AML-193 (cell line): ENCODE measurements at regions not wholly inside any gene's neighbourhood (a gene's known extent, or its start where the extent isn't known, plus 50 kb on each side); places are given as distances from the start of the nearest gene placed in this dataset.
A peak's percentile ranks its signal among the peaks of the same experiment; 100 is the strongest.

Experiments
- DNase-seq, 2 experiments: peaks; one replicate each; lab custom pipeline; 2025; lab: John Stamatoyannopoulos, UW

DNA sequence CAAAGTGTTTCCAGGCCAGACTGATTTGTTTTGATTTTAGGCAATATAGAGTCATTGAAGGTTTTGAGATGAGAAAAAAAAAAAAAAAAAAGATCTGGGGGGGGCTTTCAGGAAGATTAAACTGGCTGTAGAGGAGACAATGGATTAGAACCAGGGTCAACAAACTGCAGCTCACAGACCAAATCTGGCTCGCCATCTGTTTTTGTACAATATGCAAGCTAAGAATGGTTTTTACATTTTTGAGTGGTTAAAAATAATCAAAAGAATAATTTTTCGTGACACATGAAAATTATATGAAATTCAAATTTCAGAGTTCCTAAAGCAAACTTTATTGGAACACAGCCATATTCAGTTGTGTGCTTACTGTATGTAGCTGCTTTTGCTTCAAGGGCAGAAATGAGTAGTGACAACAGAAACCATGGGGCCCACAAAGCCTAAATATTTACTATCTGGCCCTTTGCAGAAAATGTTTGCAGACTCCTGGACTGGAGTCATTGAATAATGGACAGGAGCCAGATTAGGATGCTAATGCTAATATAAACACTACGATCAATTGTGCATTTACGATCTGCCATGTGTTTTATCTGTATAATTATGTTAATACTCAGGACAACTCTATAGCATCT is 375.7 kb upstream of the DAB1 start:
- DNase-seq, result no peak

DNA sequence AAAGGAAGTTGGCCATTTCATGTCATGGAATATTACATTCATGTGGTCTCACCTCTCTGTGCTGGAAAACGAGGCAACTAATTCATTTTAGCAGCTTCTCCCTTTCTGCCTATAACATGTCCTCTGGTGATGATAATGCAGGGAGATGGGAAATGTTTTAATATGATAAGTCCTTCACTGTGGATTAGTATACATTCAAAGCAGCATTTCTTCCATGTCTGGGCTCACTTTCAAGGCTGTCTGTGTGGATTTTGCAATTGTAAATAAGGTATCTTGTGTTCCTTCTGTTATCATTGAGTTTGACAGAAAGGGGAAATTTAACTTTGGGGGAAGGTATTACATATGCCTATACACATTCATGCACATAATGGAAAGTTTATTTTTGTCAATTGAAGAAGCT is 374.7 kb upstream of the DAB1 start:
- no peak for DNase-seq

GRCh38 chr1:57797084-57797483 is 373.2 kb upstream of the DAB1 start:
- no peak for DNase-seq

DNA sequence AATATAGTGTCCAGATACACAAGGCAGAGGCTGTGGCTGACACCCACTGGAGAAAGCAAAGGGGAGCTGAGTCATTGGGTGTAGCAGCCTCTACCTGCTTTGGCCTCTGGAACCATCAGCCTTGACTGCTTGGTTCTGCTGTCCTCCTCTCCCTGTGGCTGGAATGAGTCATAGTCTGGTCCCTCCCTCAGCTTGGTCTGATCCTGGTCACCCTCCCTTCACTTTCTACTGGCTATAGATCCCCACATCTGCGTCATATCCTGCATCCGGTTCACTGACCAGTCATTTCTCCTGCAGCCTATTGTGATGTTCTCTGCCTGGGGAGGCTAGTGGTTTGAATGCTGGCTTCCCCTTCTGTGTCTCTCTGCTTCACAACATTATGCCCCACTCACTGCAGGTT is 372.8 kb upstream of the DAB1 start:
- DNase-seq, result no peak

- no peak for DNase-seq
These were observed 372.0 kb upstream of the DAB1 start for GRCh38 chr1:57795886-57796285.

DNA sequence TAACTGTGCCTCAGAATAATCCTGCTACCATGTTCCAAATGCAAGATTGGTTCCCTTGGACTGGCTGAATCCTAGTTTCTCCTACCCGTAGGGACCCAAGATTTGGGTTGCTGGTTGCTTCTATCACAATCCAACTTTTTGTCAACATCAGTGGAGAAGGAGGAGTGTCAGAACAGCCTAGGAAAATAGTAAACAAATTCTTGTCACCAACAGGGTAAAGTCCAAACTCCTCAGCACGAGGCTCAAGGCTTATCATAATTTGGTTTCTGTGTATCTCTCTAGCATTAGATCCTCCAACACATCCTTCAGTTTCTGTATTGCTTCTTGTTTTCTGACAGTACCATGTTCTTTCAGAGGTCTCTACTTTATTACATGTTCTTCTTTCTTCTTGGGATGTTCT is 370.2 kb upstream of the DAB1 start:
- DNase-seq, result no peak

- no peak for DNase-seq
These were observed 367.6 kb upstream of the DAB1 start for GRCh38 chr1:57791497-57791896.

DNA sequence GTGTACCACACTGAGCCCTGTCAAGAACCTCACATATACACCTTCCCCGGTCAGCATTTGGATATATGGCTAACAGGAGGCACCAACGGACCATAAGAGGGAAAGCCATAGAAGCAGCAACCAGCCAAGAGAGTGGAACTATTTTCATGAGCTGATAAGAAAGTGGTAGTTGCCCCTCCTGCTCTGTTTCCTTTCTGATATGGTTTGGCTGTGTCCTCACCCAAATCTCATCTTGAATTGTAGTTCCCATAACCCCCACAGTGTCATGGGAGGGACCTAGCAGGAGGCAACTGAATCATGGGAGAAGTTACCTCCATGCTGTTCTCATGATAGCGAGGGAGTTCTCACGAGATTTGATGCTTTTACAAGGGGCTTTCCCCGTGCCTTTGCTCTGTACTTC is 366.1 kb upstream of the DAB1 start:
- no peak for DNase-seq

DNA sequence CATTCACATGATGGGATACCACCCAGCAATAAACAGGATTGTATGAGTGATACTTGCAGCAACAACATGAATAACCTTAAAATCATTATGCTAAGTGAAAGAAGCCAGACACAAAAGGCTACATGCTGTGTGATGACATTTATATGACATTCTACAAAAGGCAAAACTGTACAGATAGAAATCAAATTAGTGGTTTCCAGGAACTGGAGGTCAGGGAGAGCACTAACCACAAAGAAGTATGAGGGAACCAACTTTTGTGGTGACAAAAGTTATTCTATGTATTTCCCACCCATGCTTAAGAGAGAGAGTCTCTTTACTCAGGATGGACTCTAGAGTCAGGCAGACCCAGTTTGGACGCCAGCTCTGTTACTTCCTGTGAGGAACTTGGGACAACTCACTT is 364.5 kb upstream of the DAB1 start:
- DNase-seq, result no peak

GRCh38 chr1:57784356-57784755 is 360.5 kb upstream of the DAB1 start:
- no peak for DNase-seq

- no peak for DNase-seq
These were observed 358.5 kb upstream of the DAB1 start for GRCh38 chr1:57782357-57782756.

- DNase-seq, result no peak
These were observed 348.8 kb upstream of the DAB1 start for GRCh38 chr1:57772580-57773195.

DNA sequence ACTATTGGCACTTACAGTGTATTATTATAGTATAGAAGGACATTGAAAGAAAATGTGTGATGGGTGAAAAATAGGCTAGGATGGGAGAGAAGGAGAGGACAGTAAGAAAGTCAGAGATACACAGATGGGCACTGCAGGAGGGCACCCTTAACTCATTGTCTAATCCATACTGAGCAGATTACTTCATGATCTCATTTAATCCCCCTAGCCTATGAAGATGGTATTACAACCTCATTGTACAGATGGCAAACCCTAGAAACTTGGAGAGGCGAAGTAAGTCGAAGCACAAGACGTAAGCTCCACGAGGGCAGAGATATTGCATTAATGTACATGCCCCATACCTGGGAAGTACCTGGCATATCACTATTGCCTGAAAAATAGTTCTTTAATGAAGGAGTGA is 346.9 kb upstream of the DAB1 start:
- DNase-seq, result peak in 1 of 2 experiments; percentile 10

DNA sequence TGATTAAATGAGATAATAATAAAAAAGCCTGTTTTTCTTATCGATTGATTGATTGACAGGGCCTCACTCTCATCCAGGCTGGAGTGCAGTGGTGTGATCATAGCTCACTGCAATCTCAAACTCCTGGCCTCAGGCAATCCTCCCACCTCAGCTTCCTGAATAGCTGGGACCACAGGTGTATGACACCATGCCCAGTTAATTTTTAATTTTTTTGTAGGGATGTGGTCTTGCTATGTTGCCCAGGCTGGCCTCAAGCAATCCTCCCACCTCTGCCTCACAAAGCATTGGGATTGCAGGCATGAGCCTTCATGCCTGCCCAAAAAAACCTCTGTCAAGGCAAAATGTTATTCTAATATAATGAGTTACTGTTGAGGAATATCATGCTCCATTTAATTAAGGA is 346.4 kb upstream of the DAB1 start:
- DNase-seq, result no peak

DNA sequence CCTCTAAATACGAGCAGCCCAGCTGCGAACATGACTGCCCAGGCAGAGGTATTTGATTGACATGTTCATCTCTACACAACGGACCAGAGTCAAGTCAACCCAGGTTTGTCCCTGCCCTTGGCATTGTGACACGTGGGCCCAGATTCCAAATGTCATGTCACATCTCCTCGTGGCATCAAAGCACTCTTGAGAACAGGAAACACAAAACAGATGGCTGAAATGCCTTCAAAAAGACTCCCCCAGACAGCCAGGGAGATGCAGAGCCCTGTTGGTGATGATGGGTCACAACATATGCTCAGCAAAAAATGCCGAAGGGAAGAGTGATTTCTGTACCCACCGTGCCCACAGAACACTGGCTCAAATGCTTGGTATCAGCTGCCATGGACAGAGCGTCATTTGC is 337.8 kb upstream of the DAB1 start:
- no peak for DNase-seq

- DNase-seq, result no peak
These were observed 329.0 kb upstream of the DAB1 start for GRCh38 chr1:57752843-57753242.

DNA sequence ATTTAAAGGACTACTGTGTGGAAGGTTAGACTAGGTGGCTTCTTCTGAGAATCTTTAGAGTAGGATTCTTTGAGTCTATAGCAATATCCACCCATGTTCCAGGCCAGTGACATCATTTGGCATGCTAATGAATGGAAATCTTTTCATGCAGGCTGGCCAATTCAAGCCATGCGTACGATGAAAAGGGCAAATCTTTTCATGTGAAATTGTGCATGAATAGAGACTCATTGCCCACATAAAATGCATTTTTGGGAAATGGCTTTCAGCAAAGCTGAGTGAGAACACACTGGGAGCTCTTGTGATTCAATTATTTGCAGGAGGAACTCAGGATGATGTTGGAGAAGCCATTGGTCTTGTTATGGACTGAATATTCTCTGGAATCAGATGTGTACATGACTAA is 324.9 kb upstream of the DAB1 start:
- DNase-seq, result no peak

DNA sequence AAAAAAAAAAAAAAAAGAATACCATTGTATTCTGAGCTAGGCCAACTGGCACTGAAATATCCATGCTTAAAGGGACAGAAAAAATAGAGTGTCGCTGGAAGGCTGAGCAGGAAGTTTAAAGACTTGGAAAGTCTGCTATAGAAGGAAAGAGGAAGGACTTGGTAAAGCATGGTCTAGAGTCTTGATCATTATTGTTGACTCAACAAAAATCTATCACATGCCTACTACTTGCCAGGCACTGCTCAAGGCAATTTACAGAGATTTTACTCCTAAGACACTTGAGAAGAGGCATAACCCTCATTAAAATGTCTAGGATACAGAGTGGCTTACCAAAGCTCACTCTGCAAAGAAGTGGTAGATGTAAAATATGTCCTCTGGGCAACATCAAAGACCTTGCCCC is 324.0 kb upstream of the DAB1 start:
- DNase-seq, result no peak

DNA sequence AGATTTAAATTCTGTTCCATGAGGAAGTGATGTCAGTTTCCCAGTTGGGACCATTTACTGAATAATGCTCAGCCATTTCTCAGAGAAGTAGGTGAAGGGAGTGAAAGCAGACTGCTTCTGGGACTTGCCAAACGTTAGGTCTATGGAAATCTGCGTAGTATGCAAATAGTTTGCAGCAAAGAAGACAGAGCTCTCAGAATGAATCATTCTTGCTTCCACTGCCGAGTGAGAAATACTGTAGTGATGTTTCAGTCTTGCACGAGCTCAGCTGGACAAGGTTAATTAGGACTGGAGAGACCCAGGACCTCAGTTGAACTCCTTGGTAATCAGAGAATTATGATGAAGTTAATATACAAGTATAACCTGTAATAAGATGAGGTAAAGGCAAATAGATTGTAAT is 317.7 kb upstream of the DAB1 start:
- no peak for DNase-seq

GRCh38 chr1:57736940-57737339 is 313.1 kb upstream of the DAB1 start:
- DNase-seq, result no peak

DNA sequence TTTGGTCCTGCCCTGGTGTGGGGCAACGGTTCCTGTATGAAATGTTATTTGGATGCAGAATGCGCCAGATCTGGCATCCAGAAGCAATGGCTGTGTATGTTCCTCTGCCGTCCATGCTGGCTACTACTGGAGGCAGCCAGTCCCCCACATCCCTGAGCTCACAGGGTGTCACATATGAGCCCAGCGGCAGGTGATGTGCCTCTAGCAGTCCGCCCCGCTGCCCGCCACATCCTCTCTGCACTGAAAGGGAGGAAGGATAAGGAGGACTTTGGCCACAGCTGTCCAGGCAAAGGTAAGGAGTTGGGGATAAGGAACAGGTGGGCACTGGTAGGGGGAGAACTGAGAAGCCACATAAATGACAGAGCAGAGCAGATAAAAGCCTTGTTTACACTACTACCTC is 305.3 kb upstream of the DAB1 start:
- DNase-seq, result no peak

DNA sequence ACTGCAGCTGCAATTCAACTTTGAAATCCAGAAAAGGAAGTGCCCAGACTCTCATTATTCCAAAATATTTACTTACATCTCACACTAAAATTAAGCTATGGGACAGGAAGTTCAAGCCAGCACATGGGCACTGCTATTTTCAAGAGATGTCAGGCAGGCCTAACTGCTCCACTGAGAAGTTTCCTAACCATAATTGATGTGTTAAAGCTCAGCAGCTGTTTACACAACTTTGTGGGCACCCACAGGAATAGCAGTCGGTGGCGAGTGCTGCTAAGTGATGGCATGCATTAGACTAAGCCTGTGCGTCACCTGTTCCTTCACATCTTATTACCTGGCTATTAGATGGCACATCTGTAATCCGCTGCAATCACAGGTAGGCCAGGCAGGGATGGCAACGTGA is 303.3 kb upstream of the DAB1 start:
- no peak for DNase-seq

GRCh38 chr1:57725318-57725717 is 301.5 kb upstream of the DAB1 start:
- DNase-seq, result no peak

DNA sequence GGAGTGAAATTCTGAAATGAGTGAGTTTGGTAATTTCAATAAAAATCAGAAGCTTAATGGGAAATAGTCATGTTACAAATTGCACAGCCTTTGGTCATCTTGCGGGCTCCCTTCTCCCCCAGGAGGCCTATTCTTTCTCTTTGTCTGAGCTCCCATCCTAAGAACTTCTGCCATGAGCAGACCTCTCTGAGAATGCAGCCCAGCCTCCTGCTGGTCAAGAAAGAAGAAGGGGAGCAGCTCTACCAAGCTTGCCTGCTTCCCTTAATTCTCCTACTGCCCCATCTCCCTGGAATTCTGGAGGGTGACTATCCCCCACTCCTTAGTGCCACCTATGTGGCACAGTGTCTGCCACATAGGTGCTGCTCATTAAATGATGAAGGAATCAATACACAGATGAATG is 300.7 kb upstream of the DAB1 start:
- DNase-seq, result no peak
